Body of pancreas (tissue), 4 donors: ENCODE measurements at regions not wholly inside any gene's neighbourhood (a gene's known extent, or its start where the extent isn't known, plus 50 kb on each side); places are given as distances from the start of the nearest gene placed in this dataset.

Source experiments
- ATAC-seq: fragments of 150-250 bp; one replicate; pipeline ENCODE4 v1.9.1; 2016
- DNase-seq, 4 donors: peaks; one replicate each; pipeline ENCODE4 v3.0.0-alpha.2; 2019
- H3K27ac ChIP-seq, 4 donors: fragments of 200-600 bp; sonication (generic); 1 replicate in 3 of 4; 2 replicates in 1 of 4; pipeline versions ENCODE4 v1.5.1 to v1.6.1; 2016 to 2019; ENCODE audit warnings: mild to moderate bottlenecking in 1 of 4, mixed read lengths in 1 of 4, moderate library complexity in 1 of 4
- H3K27me3 ChIP-seq, 2 donors: fragments of 200-600 bp; sonication (generic); one replicate each; pipeline ENCODE4 v1.6.0; 2016; ENCODE audit warnings: mild to moderate bottlenecking in 1 of 2
- H3K36me3 ChIP-seq, 2 donors: fragments of 200-600 bp; sonication (generic); replicated peaks in 1 of 2; 2 replicates each; pipeline ENCODE4 v1.5.1; 2016; ENCODE audit warnings: low read depth in 2 of 2; ENCODE audit not compliant: insufficient read depth in 1 of 2
- H3K4me1 ChIP-seq: fragments of 200-600 bp; sonication (generic); one replicate; pipeline ENCODE4 v1.6.0; 2016
- H3K4me3 ChIP-seq, 2 donors: fragments of 200-600 bp; sonication (generic); 1 replicate in 1 of 2; 2 replicates in 1 of 2; pipeline ENCODE4 v1.5.1; 2016 to 2019
- H3K9me3 ChIP-seq, 3 donors: fragments of 200-600 bp; sonication (generic); 1 replicate in 2 of 3; 2 replicates in 1 of 3; pipeline ENCODE4 v1.5.1; 2016
- POLR2A ChIP-seq, 3 donors: fragments of 450-650 bp; IDR thresholded peaks; one replicate each; pipeline ENCODE4 v1.6.1; 2016; ENCODE audit warnings: antibody characterized with exemption in 3 of 3, mild to moderate bottlenecking in 2 of 3
- WGBS, 2 donors: methylation state at CpG; one replicate each; pipeline ENCODE4 v1.1.5; 2017; 5-methylcytosine and 5-hydroxymethylcytosine counted together
- intact Hi-C: fragments of 100-400 bp; cut with DNase I; formaldehyde crosslinking; loops from one replicate; pipeline ENCODE4 v1.15.1; 2023
- TF ChIP-seq, protein P1 (sequence below), 7 experiments: fragments of 450-650 bp in 4 of 7; fragments of 200-600 bp in 3 of 7; sonication (generic) in 3 of 7; IDR thresholded peaks; one replicate each; pipeline ENCODE4 v1.5.1; 2016 to 2019; ENCODE audit warnings: antibody characterized with exemption in 7 of 7

DNA sequence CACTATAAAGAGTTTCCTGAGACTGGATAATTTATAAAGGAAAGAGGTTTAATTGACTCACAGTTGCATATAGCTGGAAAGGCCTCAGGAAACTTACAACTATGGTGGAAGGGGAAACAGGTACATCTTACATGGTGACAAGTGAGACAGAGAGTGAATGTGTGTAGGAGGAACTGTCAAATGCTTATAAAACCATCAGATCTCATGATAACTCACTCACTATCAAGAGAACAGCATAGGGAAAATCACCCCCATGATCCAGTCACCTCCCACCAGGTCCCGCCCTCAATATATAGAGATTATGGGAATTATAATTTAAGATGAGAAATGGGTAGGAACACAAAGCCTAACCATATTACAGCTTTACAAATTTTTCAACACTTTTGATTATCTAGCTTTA is 266.0 kb downstream of the DTHD1 start:
- WGBS, 2 donors = 86 to 89% methylated on average over 1 of the region's 1 CpG
- TF ChIP-seq, protein P1, sequence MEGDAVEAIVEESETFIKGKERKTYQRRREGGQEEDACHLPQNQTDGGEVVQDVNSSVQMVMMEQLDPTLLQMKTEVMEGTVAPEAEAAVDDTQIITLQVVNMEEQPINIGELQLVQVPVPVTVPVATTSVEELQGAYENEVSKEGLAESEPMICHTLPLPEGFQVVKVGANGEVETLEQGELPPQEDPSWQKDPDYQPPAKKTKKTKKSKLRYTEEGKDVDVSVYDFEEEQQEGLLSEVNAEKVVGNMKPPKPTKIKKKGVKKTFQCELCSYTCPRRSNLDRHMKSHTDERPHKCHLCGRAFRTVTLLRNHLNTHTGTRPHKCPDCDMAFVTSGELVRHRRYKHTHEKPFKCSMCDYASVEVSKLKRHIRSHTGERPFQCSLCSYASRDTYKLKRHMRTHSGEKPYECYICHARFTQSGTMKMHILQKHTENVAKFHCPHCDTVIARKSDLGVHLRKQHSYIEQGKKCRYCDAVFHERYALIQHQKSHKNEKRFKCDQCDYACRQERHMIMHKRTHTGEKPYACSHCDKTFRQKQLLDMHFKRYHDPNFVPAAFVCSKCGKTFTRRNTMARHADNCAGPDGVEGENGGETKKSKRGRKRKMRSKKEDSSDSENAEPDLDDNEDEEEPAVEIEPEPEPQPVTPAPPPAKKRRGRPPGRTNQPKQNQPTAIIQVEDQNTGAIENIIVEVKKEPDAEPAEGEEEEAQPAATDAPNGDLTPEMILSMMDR (IDR thresholded peaks at IDR 0.05) = no peak
- TF ChIP-seq POLR2A (IDR thresholded peaks at IDR 0.05) = no peak

GRCh38 chr4:36549252-36549651 is 267.8 kb downstream of the DTHD1 start:
- Histone ChIP-seq H3K36me3 (no peaks in the 10 kb centered on the region), H3K9me3 (no peaks in the 10 kb centered on the region), H3K4me3 (no peak overlapping the region), H3K4me1 (no peaks in the 10 kb centered on the region), H3K27ac (no peak overlapping the region), H3K27me3 (no peaks in the 10 kb centered on the region)
- ATAC-seq (no peak), DNase-seq (no peak)
- WGBS, 2 donors = 60 to 78% methylated on average over 3 of the region's 3 CpGs
- TF ChIP-seq, protein P1 (IDR thresholded peaks at IDR 0.05) = no peak
- no peak for TF ChIP-seq POLR2A (IDR thresholded peaks at IDR 0.05)
- intact Hi-C loops = no loop called here

More for the DNA sequence above, 266.0 kb downstream of the DTHD1 start:
- no peaks in the 10 kb centered on the region for H3K36me3 ChIP-seq
- intact Hi-C loops = no loop called here
- no peak for DNase-seq
- H3K27me3 ChIP-seq = no peaks in the 10 kb centered on the region
- H3K27ac ChIP-seq = no peak overlapping the region
- no peaks in the 10 kb centered on the region for H3K9me3 ChIP-seq
- no peak for ATAC-seq
- H3K4me3 ChIP-seq = no peak overlapping the region
- no peaks in the 10 kb centered on the region for H3K4me1 ChIP-seq

DNA sequence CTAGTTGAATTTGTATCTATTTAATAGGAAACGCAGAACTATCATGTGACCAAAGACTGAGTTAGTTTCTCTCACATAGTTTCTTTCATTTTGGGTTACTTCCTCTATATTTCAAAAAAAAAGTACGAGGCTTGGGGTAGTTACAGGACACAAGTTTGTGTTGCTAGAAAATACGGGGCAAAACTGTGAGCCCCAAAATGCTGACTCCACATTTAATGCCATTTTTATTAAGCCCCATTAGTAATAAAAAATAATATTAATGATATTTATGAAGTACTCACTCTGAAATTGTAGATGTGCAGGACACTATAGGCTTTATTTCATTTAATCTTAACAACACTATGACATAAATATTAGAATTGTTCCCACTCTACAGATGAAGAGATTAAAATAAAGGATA is 268.6 kb downstream of the DTHD1 start:
- no peak for TF ChIP-seq POLR2A (IDR thresholded peaks at IDR 0.05)
- TF ChIP-seq, protein P1 (IDR thresholded peaks at IDR 0.05) = no peak
- Histone ChIP-seq H3K4me3 (no peak overlapping the region), H3K4me1 (no peaks in the 10 kb centered on the region), H3K27me3 (no peaks in the 10 kb centered on the region), H3K27ac (no peak overlapping the region), H3K9me3 (no peaks in the 10 kb centered on the region), H3K36me3 (no peaks in the 10 kb centered on the region)
- DNase-seq = no peak
- ATAC-seq = no peak
- intact Hi-C loops = no loop called here
- 57 to 67% methylated on average over 3 of the region's 3 CpGs for WGBS, 2 donors

- intact Hi-C loops = no loop called here
- TF ChIP-seq POLR2A (IDR thresholded peaks at IDR 0.05) = no peak
- TF ChIP-seq, protein P1 (IDR thresholded peaks at IDR 0.05) = no peak
- no peaks in the 10 kb centered on the region for H3K9me3 ChIP-seq
- ATAC-seq (no peak), DNase-seq (no peak)
- no peaks in the 10 kb centered on the region for H3K27me3 ChIP-seq
- WGBS, 2 donors = 57 to 63% methylated on average over 4 of the region's 4 CpGs
- H3K27ac ChIP-seq = no peak overlapping the region
- no peak overlapping the region for H3K4me3 ChIP-seq
- no peaks in the 10 kb centered on the region for H3K4me1 ChIP-seq
- no peaks in the 10 kb centered on the region for H3K36me3 ChIP-seq
These were observed 270.3 kb downstream of the DTHD1 start for GRCh38 chr4:36551697-36552214.

DNA sequence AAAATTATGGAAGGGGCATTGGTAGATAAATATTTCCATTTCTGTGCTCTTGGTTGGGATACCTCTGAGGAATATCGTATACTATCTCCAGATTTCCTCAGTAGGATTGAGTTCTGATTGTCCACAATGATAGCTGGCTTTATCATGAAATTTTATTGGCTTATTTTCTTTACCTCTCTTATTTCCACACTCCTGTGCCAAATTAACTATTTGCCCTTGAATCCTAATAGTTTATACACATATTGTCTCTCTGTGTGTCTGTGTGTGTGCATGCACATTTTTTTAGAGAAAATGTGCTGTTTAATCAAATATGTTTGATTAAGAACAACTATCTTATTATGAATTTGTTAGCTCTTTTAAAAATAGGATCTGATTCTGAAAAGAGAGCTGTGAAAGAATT is 271.6 kb downstream of the DTHD1 start:
- Histone ChIP-seq H3K27me3 (no peaks in the 10 kb centered on the region), H3K9me3 (no peaks in the 10 kb centered on the region), H3K27ac (no peak overlapping the region), H3K4me3 (no peak overlapping the region), H3K4me1 (no peaks in the 10 kb centered on the region), H3K36me3 (no peaks in the 10 kb centered on the region)
- ATAC-seq = no peak
- intact Hi-C loops = no loop called here
- no peak for TF ChIP-seq POLR2A (IDR thresholded peaks at IDR 0.05)
- TF ChIP-seq, protein P1 (IDR thresholded peaks at IDR 0.05) = no peak
- WGBS, 2 donors = 36 to 39% methylated on average over 1 of the region's 1 CpG
- DNase-seq = no peak
